WI38 (cell line): ENCODE measurements at regions not wholly inside any gene's neighbourhood (a gene's known extent, or its start where the extent isn't known, plus 50 kb on each side); places are given as distances from the start of the nearest gene placed in this dataset.

ENCODE experiments used
- H3K4me3 ChIP-seq: 2 replicates; pipeline ENCODE4 v1.5.1; 2011; ENCODE audit warnings: low read depth, mild to moderate bottlenecking, control low read depth, low read length
- CTCF ChIP-seq: IDR thresholded peaks from 2 replicates; pipeline ENCODE4 v1.5.1; 2012; ENCODE audit warnings: low read depth, mild to moderate bottlenecking, control low read depth, low read length

GRCh38 chr13:73954808-73955207, 179.4 kb downstream of the KLF12 start:
- H3K4me3 ChIP-seq, result no peak overlapping the region
- no peak for TF ChIP-seq CTCF

GRCh38 chr13:73952648-73953047, 181.6 kb downstream of the KLF12 start:
- TF ChIP-seq CTCF, result no peak
- no peak overlapping the region for H3K4me3 ChIP-seq

DNA sequence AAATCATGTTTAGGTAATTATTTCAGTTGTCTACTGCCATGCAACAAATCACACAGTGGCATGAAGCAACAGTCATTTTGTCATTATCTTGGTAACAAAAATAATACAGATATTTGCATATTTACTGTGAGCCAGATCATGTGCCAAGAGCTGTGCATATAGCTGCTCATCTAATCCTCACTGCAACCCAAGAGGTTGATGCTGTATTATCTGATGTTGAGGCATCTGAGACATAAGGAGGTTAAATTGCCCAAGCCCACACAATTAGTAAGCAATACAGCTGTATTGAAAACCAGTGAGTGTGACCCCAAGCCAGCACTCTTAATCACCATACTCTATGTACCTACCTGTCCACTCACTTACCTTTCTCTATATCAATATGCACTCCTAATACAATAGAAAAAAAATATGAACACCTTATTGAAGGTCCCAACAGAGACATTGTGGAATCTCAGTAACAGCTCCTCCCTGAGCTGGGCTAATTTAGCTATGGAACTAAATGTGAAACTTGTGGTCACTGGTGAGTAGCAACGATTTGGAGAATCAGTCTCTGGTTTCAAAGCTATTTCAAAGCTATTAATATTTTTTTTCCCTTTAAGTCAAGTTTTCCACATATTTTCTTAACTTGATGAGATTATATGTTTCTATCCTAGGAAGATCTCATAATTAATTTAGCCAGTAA, 185.2 kb downstream of the KLF12 start:
- H3K4me3 ChIP-seq, result no peak overlapping the region
- TF ChIP-seq CTCF, result no peak

- no peak overlapping the region for H3K4me3 ChIP-seq
- no peak for TF ChIP-seq CTCF
Measured at GRCh38 chr13:73945871-73946270, 188.3 kb downstream of the KLF12 start.

- no peak overlapping the region for H3K4me3 ChIP-seq
- TF ChIP-seq CTCF, result no peak
Measured at GRCh38 chr13:73945382-73945781, 188.8 kb downstream of the KLF12 start.

DNA sequence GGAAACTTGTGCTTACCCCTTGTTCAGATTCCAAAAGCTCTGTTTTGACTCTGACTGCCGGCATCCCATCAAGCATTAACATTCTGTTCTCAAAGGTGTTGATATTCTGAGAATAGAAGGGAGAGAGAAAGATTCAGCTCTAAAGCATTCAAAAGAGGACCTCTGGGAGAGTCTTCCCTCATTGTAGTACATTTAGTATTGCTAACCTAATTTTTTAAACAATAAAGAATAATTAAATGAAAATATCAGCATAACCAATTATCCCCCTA, 190.3 kb downstream of the KLF12 start:
- TF ChIP-seq CTCF, result no peak
- no peak overlapping the region for H3K4me3 ChIP-seq

GRCh38 chr13:73943137-73943964, 190.9 kb downstream of the KLF12 start:
- H3K4me3 ChIP-seq, result no peak overlapping the region
- TF ChIP-seq CTCF, result no peak
